Ascending aorta (tissue), 2 donors: ENCODE measurements at regions not wholly inside any gene's neighbourhood (a gene's known extent, or its start where the extent isn't known, plus 50 kb on each side); places are given as distances from the start of the nearest gene placed in this dataset.
A peak's percentile ranks its signal among the peaks of the same experiment; 100 is the strongest.

Experiments used
- DNase-seq, 2 donors: peaks; one replicate each; pipeline ENCODE4 v3.0.0-alpha.2; 2019; ENCODE audit warnings: low spot score in 2 of 2
- H3K27ac ChIP-seq, 2 donors: fragments of 200-600 bp; sonication (generic); one replicate each; pipeline ENCODE4 v1.5.1; 2016 to 2017; ENCODE audit warnings: mild to moderate bottlenecking in 1 of 2
- H3K27me3 ChIP-seq: fragments of 200-600 bp; sonication (generic); one replicate; pipeline ENCODE4 v1.5.1; 2017
- H3K36me3 ChIP-seq, 2 donors: fragments of 200-600 bp; sonication (generic); one replicate each; pipeline ENCODE4 v1.5.1; 2016
- H3K4me1 ChIP-seq, 2 donors: fragments of 200-600 bp; sonication (generic); one replicate each; pipeline ENCODE4 v1.5.1; 2016 to 2017; ENCODE audit warnings: mild to moderate bottlenecking in 1 of 2
- H3K4me3 ChIP-seq, 2 donors: fragments of 200-600 bp; sonication (generic); one replicate each; pipeline ENCODE4 v1.5.1; 2016 to 2017; ENCODE audit warnings: mild to moderate bottlenecking in 1 of 2
- H3K9me3 ChIP-seq, 2 donors: fragments of 200-600 bp; sonication (generic); one replicate each; pipeline ENCODE4 v1.5.1; 2016
- CTCF ChIP-seq, 3 experiments: fragments of 200-600 bp in 2 of 3; fragments of 450-650 bp in 1 of 3; sonication (generic) in 2 of 3; IDR thresholded peaks; one replicate each; pipeline ENCODE4 v1.5.1; 2016 to 2019; ENCODE audit warnings: antibody characterized with exemption in 3 of 3, mild to moderate bottlenecking in 1 of 3, moderate library complexity in 1 of 3
- intact Hi-C: fragments of 100-400 bp; cut with DNase I; formaldehyde crosslinking; loops from one replicate; pipeline ENCODE4 v1.15.1; 2023

GRCh38 chr16:66236301-66236700, 130.2 kb upstream of the CDH5 start:
- intact Hi-C loops: no loop called here
- no peak for TF ChIP-seq CTCF (IDR thresholded peaks at IDR 0.05)

GRCh38 chr16:66231452-66232160, 134.9 kb upstream of the CDH5 start:
- no peaks in the 10 kb centered on the region for H3K9me3 ChIP-seq
- intact Hi-C loops: no loop called here
- no peaks in the 10 kb centered on the region for H3K27me3 ChIP-seq
- H3K4me3 ChIP-seq: no peak overlapping the region
- no peak for TF ChIP-seq CTCF (IDR thresholded peaks at IDR 0.05)
- no peaks in the 10 kb centered on the region for H3K4me1 ChIP-seq
- no peak for DNase-seq
- H3K27ac ChIP-seq: no peak overlapping the region
- H3K36me3 ChIP-seq: no peaks in the 10 kb centered on the region

More at GRCh38 chr16:66236301-66236700, 130.2 kb upstream of the CDH5 start:
- peak in 1 of 2 donors; percentile 50 for DNase-seq
- no peaks in the 10 kb centered on the region for H3K27me3 ChIP-seq
- no peaks in the 10 kb centered on the region for H3K36me3 ChIP-seq
- no peak overlapping the region for H3K27ac ChIP-seq
- H3K4me1 ChIP-seq: no peaks in the 10 kb centered on the region
- H3K4me3 ChIP-seq: no peak overlapping the region
- H3K9me3 ChIP-seq: no peaks in the 10 kb centered on the region

GRCh38 chr16:66229651-66230050, 136.8 kb upstream of the CDH5 start:
- H3K4me3 ChIP-seq: no peak overlapping the region
- intact Hi-C loops: no loop called here
- H3K4me1 ChIP-seq: no peaks in the 10 kb centered on the region
- no peaks in the 10 kb centered on the region for H3K27me3 ChIP-seq
- no peak for DNase-seq
- no peak overlapping the region for H3K27ac ChIP-seq
- no peaks in the 10 kb centered on the region for H3K36me3 ChIP-seq
- TF ChIP-seq CTCF (IDR thresholded peaks at IDR 0.05): no peak
- H3K9me3 ChIP-seq: no peaks in the 10 kb centered on the region

- no peak overlapping the region for H3K27ac ChIP-seq
- no peaks in the 10 kb centered on the region for H3K27me3 ChIP-seq
- no peak for DNase-seq
- no peaks in the 10 kb centered on the region for H3K4me1 ChIP-seq
- no peak for TF ChIP-seq CTCF (IDR thresholded peaks at IDR 0.05)
- intact Hi-C loops: no loop called here
- H3K9me3 ChIP-seq: no peaks in the 10 kb centered on the region
- no peaks in the 10 kb centered on the region for H3K36me3 ChIP-seq
- no peak overlapping the region for H3K4me3 ChIP-seq
These were observed 137.7 kb upstream of the CDH5 start for GRCh38 chr16:66228792-66229191.

- no peak for TF ChIP-seq CTCF (IDR thresholded peaks at IDR 0.05)
- no peaks in the 10 kb centered on the region for H3K36me3 ChIP-seq
- H3K9me3 ChIP-seq: no peaks in the 10 kb centered on the region
- no peaks in the 10 kb centered on the region for H3K27me3 ChIP-seq
- H3K27ac ChIP-seq: no peak overlapping the region
- no peak overlapping the region for H3K4me3 ChIP-seq
- intact Hi-C loops: no loop called here
- no peak for DNase-seq
- H3K4me1 ChIP-seq: no peaks in the 10 kb centered on the region
These were observed 138.5 kb upstream of the CDH5 start for GRCh38 chr16:66227766-66228530.
